Hepatocyte (in vitro differentiated cells): ENCODE measurements at regions not wholly inside any gene's neighbourhood (a gene's known extent, or its start where the extent isn't known, plus 50 kb on each side); places are given as distances from the start of the nearest gene placed in this dataset.

Experiments
- DNase-seq: peaks from one replicate; pipeline ENCODE4 v3.0.0-alpha.2; 2016; ENCODE audit warnings: low spot score
- H2AFZ ChIP-seq: fragments of 200-600 bp; sonication (generic); 2 replicates; pipeline ENCODE4 v1.6.0; 2016; ENCODE audit warnings: antibody characterized with exemption, mild to moderate bottlenecking
- H3K27ac ChIP-seq: fragments of 200-600 bp; sonication (generic); 2 replicates; pipeline ENCODE4 v1.5.1; 2016; ENCODE audit warnings: mild to moderate bottlenecking
- H3K27me3 ChIP-seq: fragments of 200-600 bp; sonication (generic); 2 replicates; pipeline ENCODE4 v1.6.1; 2016
- H3K36me3 ChIP-seq: fragments of 200-600 bp; sonication (generic); replicated peaks from 2 replicates; pipeline ENCODE4 v1.5.1; 2016; ENCODE audit warnings: low read depth; ENCODE audit not compliant: insufficient read depth
- H3K4me1 ChIP-seq: fragments of 200-600 bp; sonication (generic); 2 replicates; pipeline ENCODE4 v1.5.1; 2016; ENCODE audit warnings: mild to moderate bottlenecking, moderate library complexity; ENCODE audit not compliant: insufficient read depth
- H3K4me2 ChIP-seq: fragments of 200-600 bp; sonication (generic); 2 replicates; pipeline ENCODE4 v1.6.0; 2016
- H3K4me3 ChIP-seq: fragments of 200-600 bp; sonication (generic); 2 replicates; pipeline ENCODE4 v1.5.1; 2016; ENCODE audit warnings: mild to moderate bottlenecking
- H3K79me2 ChIP-seq: fragments of 200-600 bp; sonication (generic); 2 replicates; pipeline ENCODE4 v1.6.0; 2017; ENCODE audit warnings: mild to moderate bottlenecking
- H3K9me2 ChIP-seq: fragments of 200-600 bp; sonication (generic); replicated peaks from 2 replicates; pipeline ENCODE4 v1.6.0; 2017; ENCODE audit warnings: mild to moderate bottlenecking; ENCODE audit not compliant: insufficient read depth
- H3K9me3 ChIP-seq: fragments of 200-600 bp; sonication (generic); 2 replicates; pipeline ENCODE4 v1.5.1; 2016; ENCODE audit warnings: low read depth, mild to moderate bottlenecking
- H4K20me1 ChIP-seq: fragments of 200-600 bp; sonication (generic); 2 replicates; pipeline ENCODE4 v1.6.0; 2016; ENCODE audit warnings: mild to moderate bottlenecking; ENCODE audit not compliant: insufficient read depth, poor library complexity, severe bottlenecking
- CTCF ChIP-seq: fragments of 200-600 bp; sonication (generic); IDR thresholded peaks from 2 replicates; pipeline ENCODE4 v1.5.1; 2016; ENCODE audit warnings: antibody characterized with exemption, mild to moderate bottlenecking; ENCODE audit not compliant: poor library complexity
- EZH2 ChIP-seq: fragments of 200-600 bp; sonication (generic); IDR thresholded peaks from 2 replicates; pipeline ENCODE4 v1.6.1; 2016; ENCODE audit warnings: antibody characterized with exemption, mild to moderate bottlenecking, borderline replicate concordance
- EZH2phosphoT487 ChIP-seq: fragments of 200-600 bp; sonication (generic); IDR thresholded peaks from one replicate; pipeline ENCODE4 v1.6.1; 2018; ENCODE audit warnings: antibody characterized with exemption, mild to moderate bottlenecking, low read depth, moderate library complexity; ENCODE audit not compliant: unreplicated experiment, severe bottlenecking
- WGBS: methylation state at CpG from one replicate; pipeline ENCODE4 v1.1.6; 2016; ENCODE audit warnings: low lambda C conversion rate; ENCODE audit errors: missing lambda C conversion rate; 5-methylcytosine and 5-hydroxymethylcytosine counted together

- H3K4me1 ChIP-seq: no peaks in the 10 kb centered on the region
- no peak overlapping the region for H2AFZ ChIP-seq
- H3K4me2 ChIP-seq: no peak overlapping the region
- H3K4me3 ChIP-seq: no peak overlapping the region
- no peaks in the 10 kb centered on the region for H3K36me3 ChIP-seq
- no peak for TF ChIP-seq CTCF
- TF ChIP-seq EZH2phosphoT487: no peak
- H3K27ac ChIP-seq: no peak overlapping the region
- WGBS: 75% methylated on average over 3 of the region's 3 CpGs
- H3K9me2 ChIP-seq: no peaks in the 10 kb centered on the region
- no peaks in the 10 kb centered on the region for H3K79me2 ChIP-seq
- H3K27me3 ChIP-seq: no peaks in the 10 kb centered on the region
- no peaks in the 10 kb centered on the region for H3K9me3 ChIP-seq
- H4K20me1 ChIP-seq: no peaks in the 10 kb centered on the region
- DNase-seq: no peak
Observed at GRCh38 chrX:146385529-146385928, 424.0 kb upstream of the CXorf51B start.

- Histone ChIP-seq H2AFZ (no peak overlapping the region), H4K20me1 (no peaks in the 10 kb centered on the region), H3K4me2 (no peak overlapping the region), H3K27ac (no peak overlapping the region), H3K9me2 (no peaks in the 10 kb centered on the region), H3K36me3 (no peaks in the 10 kb centered on the region), H3K4me3 (no peak overlapping the region), H3K79me2 (no peaks in the 10 kb centered on the region), H3K9me3 (no peaks in the 10 kb centered on the region), H3K27me3 (no peaks in the 10 kb centered on the region), H3K4me1 (no peaks in the 10 kb centered on the region)
- DNase-seq: no peak
- 18% methylated on average over 3 of the region's 3 CpGs for WGBS
- peak; percentile 17 for TF ChIP-seq CTCF
- no peak for TF ChIP-seq EZH2
- TF ChIP-seq EZH2phosphoT487: no peak
Observed at GRCh38 chrX:146396409-146396808, 413.2 kb upstream of the CXorf51B start.

GRCh38 chrX:146409528-146409927 is 400.0 kb upstream of the CXorf51B start:
- Histone ChIP-seq H3K79me2 (no peaks in the 10 kb centered on the region), H3K4me1 (no peaks in the 10 kb centered on the region), H3K27me3 (no peaks in the 10 kb centered on the region), H3K4me2 (no peak overlapping the region), H2AFZ (no peak overlapping the region), H3K27ac (no peak overlapping the region), H3K36me3 (no peaks in the 10 kb centered on the region), H3K4me3 (no peak overlapping the region), H3K9me3 (no peaks in the 10 kb centered on the region), H4K20me1 (no peaks in the 10 kb centered on the region), H3K9me2 (no peaks in the 10 kb centered on the region)
- TF ChIP-seq EZH2phosphoT487: no peak
- no peak for TF ChIP-seq CTCF
- no peak for TF ChIP-seq EZH2
- WGBS: 78% methylated on average over 2 of the region's 2 CpGs
- DNase-seq: no peak

- no peak overlapping the region for H3K4me2 ChIP-seq
- H3K9me2 ChIP-seq: no peaks in the 10 kb centered on the region
- H3K27me3 ChIP-seq: no peaks in the 10 kb centered on the region
- H4K20me1 ChIP-seq: no peaks in the 10 kb centered on the region
- H3K4me3 ChIP-seq: no peak overlapping the region
- H3K27ac ChIP-seq: no peak overlapping the region
- no peaks in the 10 kb centered on the region for H3K4me1 ChIP-seq
- H3K79me2 ChIP-seq: no peaks in the 10 kb centered on the region
- H3K36me3 ChIP-seq: no peaks in the 10 kb centered on the region
- 57% methylated on average over 2 of the region's 2 CpGs for WGBS
- no peaks in the 10 kb centered on the region for H3K9me3 ChIP-seq
- TF ChIP-seq CTCF (no peak), EZH2phosphoT487 (no peak), EZH2 (no peak)
- DNase-seq: no peak
- H2AFZ ChIP-seq: no peak overlapping the region
Observed at GRCh38 chrX:146424422-146424821, 385.1 kb upstream of the CXorf51B start.
